Activated naive CD4-positive, alpha-beta T cell treated with anti-CD3 and anti-CD28 coated beads, Interleukin-2, amount 50 U/mL, for 72 hours (primary cell): ENCODE measurements at regions not wholly inside any gene's neighbourhood (a gene's known extent, or its start where the extent isn't known, plus 50 kb on each side); places are given as distances from the start of the nearest gene placed in this dataset.

ENCODE experiments used
- ATAC-seq, 2 donors: fragments of 150-1000 bp; cut with Tn5 transposase; 2 replicates each; pipeline ENCODE4 v1.10.0; 2021; ENCODE audit warnings: mild to moderate bottlenecking in 2 of 2, moderate library complexity in 2 of 2
- DNase-seq, 2 donors: peaks; one replicate each; pipeline ENCODE4 v3.0.0; 2021 to 2022; ENCODE audit warnings: low spot score in 2 of 2
- H3K27ac Mint-ChIP-seq, 2 donors: one replicate each; pipeline ENCODE4 v1.8.0; 2022; ENCODE audit warnings: mild to moderate bottlenecking in 2 of 2, mixed read lengths in 2 of 2
- H3K36me3 Mint-ChIP-seq, 2 donors: one replicate each; pipeline ENCODE4 v1.8.0; 2022; ENCODE audit warnings: mixed read lengths in 2 of 2
- H3K9me3 Mint-ChIP-seq, 2 donors: one replicate each; pipeline ENCODE4 v1.8.0; 2022; ENCODE audit warnings: mixed read lengths in 2 of 2

- H3K27ac Mint-ChIP-seq, result no peak overlapping the region
- H3K9me3 Mint-ChIP-seq, result no peaks in the 10 kb centered on the region
- no peaks in the 10 kb centered on the region for H3K36me3 Mint-ChIP-seq
- DNase-seq (no peak), ATAC-seq (no peak)
These were observed 114.5 kb downstream of the RXFP2 start for GRCh38 chr13:31853643-31854326.

- Mint-ChIP-seq H3K27ac (no peak overlapping the region), H3K9me3 (no peaks in the 10 kb centered on the region), H3K36me3 (no peaks in the 10 kb centered on the region)
- DNase-seq (no peak), ATAC-seq (no peak)
These were observed 120.2 kb downstream of the RXFP2 start for GRCh38 chr13:31859571-31859970.

- Mint-ChIP-seq H3K9me3 (no peaks in the 10 kb centered on the region), H3K27ac (no peak overlapping the region), H3K36me3 (no peaks in the 10 kb centered on the region)
- no peak for DNase-seq
- ATAC-seq, result no peak
These were observed 120.7 kb downstream of the RXFP2 start for GRCh38 chr13:31860002-31860401.

GRCh38 chr13:31862828-31863227, 123.5 kb downstream of the RXFP2 start:
- H3K27ac Mint-ChIP-seq, result no peak overlapping the region
- no peak for DNase-seq
- no peak for ATAC-seq
- no peaks in the 10 kb centered on the region for H3K9me3 Mint-ChIP-seq
- H3K36me3 Mint-ChIP-seq, result no peaks in the 10 kb centered on the region

GRCh38 chr13:31864307-31864706, 125.0 kb downstream of the RXFP2 start:
- H3K36me3 Mint-ChIP-seq, result no peaks in the 10 kb centered on the region
- H3K9me3 Mint-ChIP-seq, result no peaks in the 10 kb centered on the region
- no peak overlapping the region for H3K27ac Mint-ChIP-seq
- no peak for DNase-seq
- no peak for ATAC-seq

- H3K36me3 Mint-ChIP-seq, result no peaks in the 10 kb centered on the region
- H3K27ac Mint-ChIP-seq, result no peak overlapping the region
- no peak for DNase-seq
- no peak for ATAC-seq
- H3K9me3 Mint-ChIP-seq, result no peaks in the 10 kb centered on the region
These were observed 126.8 kb downstream of the RXFP2 start for GRCh38 chr13:31866099-31866498.

GRCh38 chr13:31867709-31868108, 128.4 kb downstream of the RXFP2 start:
- Mint-ChIP-seq H3K9me3 (no peaks in the 10 kb centered on the region), H3K36me3 (no peaks in the 10 kb centered on the region), H3K27ac (no peak overlapping the region)
- no peak for ATAC-seq
- DNase-seq, result no peak

- H3K9me3 Mint-ChIP-seq, result no peaks in the 10 kb centered on the region
- no peak overlapping the region for H3K27ac Mint-ChIP-seq
- H3K36me3 Mint-ChIP-seq, result no peaks in the 10 kb centered on the region
- DNase-seq, result no peak
- no peak for ATAC-seq
These were observed 130.3 kb downstream of the RXFP2 start for GRCh38 chr13:31869582-31869981.

GRCh38 chr13:31870511-31870910, 131.2 kb downstream of the RXFP2 start:
- no peaks in the 10 kb centered on the region for H3K9me3 Mint-ChIP-seq
- no peak for DNase-seq
- no peak for ATAC-seq
- no peaks in the 10 kb centered on the region for H3K36me3 Mint-ChIP-seq
- no peak overlapping the region for H3K27ac Mint-ChIP-seq

- no peak for DNase-seq
- H3K27ac Mint-ChIP-seq, result no peak overlapping the region
These were observed 133.8 kb downstream of the RXFP2 start for GRCh38 chr13:31873145-31873544.

GRCh38 chr13:31875134-31875533, 135.8 kb downstream of the RXFP2 start:
- Mint-ChIP-seq H3K9me3 (no peaks in the 10 kb centered on the region), H3K36me3 (no peaks in the 10 kb centered on the region), H3K27ac (no peak overlapping the region)
- DNase-seq (no peak), ATAC-seq (no peak)

More at GRCh38 chr13:31873145-31873544, 133.8 kb downstream of the RXFP2 start:
- no peaks in the 10 kb centered on the region for H3K36me3 Mint-ChIP-seq
- H3K9me3 Mint-ChIP-seq, result no peaks in the 10 kb centered on the region
- no peak for ATAC-seq

GRCh38 chr13:31878052-31878451, 138.7 kb downstream of the RXFP2 start:
- no peak for DNase-seq
- Mint-ChIP-seq H3K36me3 (no peaks in the 10 kb centered on the region), H3K9me3 (no peaks in the 10 kb centered on the region), H3K27ac (no peak overlapping the region)
- ATAC-seq, result no peak

- H3K27ac Mint-ChIP-seq, result no peak overlapping the region
- ATAC-seq (no peak), DNase-seq (no peak)
- H3K9me3 Mint-ChIP-seq, result no peaks in the 10 kb centered on the region
- no peaks in the 10 kb centered on the region for H3K36me3 Mint-ChIP-seq
These were observed 139.2 kb downstream of the RXFP2 start for GRCh38 chr13:31878495-31878894.

- no peak overlapping the region for H3K27ac Mint-ChIP-seq
- no peak for ATAC-seq
- no peaks in the 10 kb centered on the region for H3K9me3 Mint-ChIP-seq
- no peak for DNase-seq
- no peaks in the 10 kb centered on the region for H3K36me3 Mint-ChIP-seq
These were observed 139.6 kb downstream of the RXFP2 start for GRCh38 chr13:31878955-31879354.

- DNase-seq (no peak), ATAC-seq (no peak)
- Mint-ChIP-seq H3K36me3 (no peaks in the 10 kb centered on the region), H3K9me3 (no peaks in the 10 kb centered on the region), H3K27ac (no peak overlapping the region)
These were observed 141.6 kb downstream of the RXFP2 start for GRCh38 chr13:31880851-31881494.

GRCh38 chr13:31881495-31881882, 142.2 kb downstream of the RXFP2 start:
- H3K27ac Mint-ChIP-seq, result no peak overlapping the region
- no peaks in the 10 kb centered on the region for H3K9me3 Mint-ChIP-seq
- H3K36me3 Mint-ChIP-seq, result no peaks in the 10 kb centered on the region
- ATAC-seq, result no peak
- DNase-seq, result no peak

- ATAC-seq (peak in 1 of 2 donors; percentile 54), DNase-seq (no peak)
- H3K27ac Mint-ChIP-seq, result no peak overlapping the region
- no peaks in the 10 kb centered on the region for H3K9me3 Mint-ChIP-seq
- no peaks in the 10 kb centered on the region for H3K36me3 Mint-ChIP-seq
These were observed 143.5 kb downstream of the RXFP2 start for GRCh38 chr13:31882794-31883193.

GRCh38 chr13:31884556-31884955, 145.2 kb downstream of the RXFP2 start:
- DNase-seq, result no peak
- H3K27ac Mint-ChIP-seq, result no peak overlapping the region
- ATAC-seq, result no peak
- H3K9me3 Mint-ChIP-seq, result no peaks in the 10 kb centered on the region
- no peaks in the 10 kb centered on the region for H3K36me3 Mint-ChIP-seq
